K562 (cell line): ENCODE measurements at regions not wholly inside any gene's neighbourhood (a gene's known extent, or its start where the extent isn't known, plus 50 kb on each side); places are given as distances from the start of the nearest gene placed in this dataset.

Experiments used
- NFYB ChIP-seq: IDR thresholded peaks from 2 replicates; pipeline ENCODE4 v1.6.1; 2011; ENCODE audit warnings: mild to moderate bottlenecking, moderate library complexity; ENCODE audit not compliant: insufficient read length; ENCODE audit errors: extremely low read depth
- XRCC4 ChIP-seq: IDR thresholded peaks from one replicate; pipeline ENCODE4 v1.6.1; 2011; ENCODE audit not compliant: insufficient read depth, insufficient read length; ENCODE audit errors: extremely low read depth
- TF ChIP-seq, protein P1 (sequence below), 2 experiments: fragments of 450-650 bp; formaldehyde crosslinking in 1 of 2; IDR thresholded peaks; 2 replicates each; pipeline versions ENCODE4 v1.4.0 to v1.6.1; 2014 to 2020; ENCODE audit warnings: mild to moderate bottlenecking in 2 of 2, borderline replicate concordance in 1 of 2, low read depth in 1 of 2
- TF ChIP-seq, protein P2 (sequence below), 3 experiments: IDR thresholded peaks in 2 of 3; conservative IDR thresholded peaks in 1 of 3; 2 replicates each; pipeline ENCODE4 v1.5.1; 2011 to 2012; ENCODE audit warnings: low read length in 3 of 3, mild to moderate bottlenecking in 3 of 3, control low read depth in 2 of 3, improper control_type of control experiment in 1 of 3, inconsistent platforms in 1 of 3, low read depth in 1 of 3, mixed read lengths in 1 of 3, moderate library complexity in 1 of 3; ENCODE audit not compliant: insufficient read depth in 2 of 3

DNA sequence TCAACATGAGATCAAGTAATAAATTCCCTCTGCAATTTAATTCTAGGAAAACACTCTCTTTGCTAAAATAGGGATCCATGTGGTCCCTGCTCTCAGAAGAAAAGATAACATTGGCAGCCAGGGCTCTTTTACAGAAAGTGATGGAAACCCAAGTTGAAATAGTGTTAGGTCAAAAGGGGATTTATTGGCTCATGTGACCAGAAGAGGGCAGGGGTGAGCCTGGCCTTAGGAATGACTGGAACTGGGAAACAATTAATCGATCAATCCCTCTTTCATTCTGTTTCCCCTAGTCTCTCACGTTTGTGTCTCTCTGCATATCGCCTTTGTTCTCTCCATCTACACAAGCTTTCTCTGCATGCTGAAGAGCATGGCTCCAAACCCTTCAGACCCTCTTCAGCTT, 58.3 kb upstream of the ALDH1B1 start (continued):
- TF ChIP-seq, protein P1, sequence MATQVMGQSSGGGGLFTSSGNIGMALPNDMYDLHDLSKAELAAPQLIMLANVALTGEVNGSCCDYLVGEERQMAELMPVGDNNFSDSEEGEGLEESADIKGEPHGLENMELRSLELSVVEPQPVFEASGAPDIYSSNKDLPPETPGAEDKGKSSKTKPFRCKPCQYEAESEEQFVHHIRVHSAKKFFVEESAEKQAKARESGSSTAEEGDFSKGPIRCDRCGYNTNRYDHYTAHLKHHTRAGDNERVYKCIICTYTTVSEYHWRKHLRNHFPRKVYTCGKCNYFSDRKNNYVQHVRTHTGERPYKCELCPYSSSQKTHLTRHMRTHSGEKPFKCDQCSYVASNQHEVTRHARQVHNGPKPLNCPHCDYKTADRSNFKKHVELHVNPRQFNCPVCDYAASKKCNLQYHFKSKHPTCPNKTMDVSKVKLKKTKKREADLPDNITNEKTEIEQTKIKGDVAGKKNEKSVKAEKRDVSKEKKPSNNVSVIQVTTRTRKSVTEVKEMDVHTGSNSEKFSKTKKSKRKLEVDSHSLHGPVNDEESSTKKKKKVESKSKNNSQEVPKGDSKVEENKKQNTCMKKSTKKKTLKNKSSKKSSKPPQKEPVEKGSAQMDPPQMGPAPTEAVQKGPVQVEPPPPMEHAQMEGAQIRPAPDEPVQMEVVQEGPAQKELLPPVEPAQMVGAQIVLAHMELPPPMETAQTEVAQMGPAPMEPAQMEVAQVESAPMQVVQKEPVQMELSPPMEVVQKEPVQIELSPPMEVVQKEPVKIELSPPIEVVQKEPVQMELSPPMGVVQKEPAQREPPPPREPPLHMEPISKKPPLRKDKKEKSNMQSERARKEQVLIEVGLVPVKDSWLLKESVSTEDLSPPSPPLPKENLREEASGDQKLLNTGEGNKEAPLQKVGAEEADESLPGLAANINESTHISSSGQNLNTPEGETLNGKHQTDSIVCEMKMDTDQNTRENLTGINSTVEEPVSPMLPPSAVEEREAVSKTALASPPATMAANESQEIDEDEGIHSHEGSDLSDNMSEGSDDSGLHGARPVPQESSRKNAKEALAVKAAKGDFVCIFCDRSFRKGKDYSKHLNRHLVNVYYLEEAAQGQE (IDR thresholded peaks at IDR 0.05; ENCODE audit: borderline replicate concordance), result peak; percentile 33; the same call in 1 of the 2 replicates
- TF ChIP-seq, protein P1 (CRISPR knock-in tag; IDR thresholded peaks at IDR 0.05; ENCODE audit: low read depth), result no peak
- TF ChIP-seq NFYB (no peak), XRCC4 (no peak)
- TF ChIP-seq, protein P2, sequence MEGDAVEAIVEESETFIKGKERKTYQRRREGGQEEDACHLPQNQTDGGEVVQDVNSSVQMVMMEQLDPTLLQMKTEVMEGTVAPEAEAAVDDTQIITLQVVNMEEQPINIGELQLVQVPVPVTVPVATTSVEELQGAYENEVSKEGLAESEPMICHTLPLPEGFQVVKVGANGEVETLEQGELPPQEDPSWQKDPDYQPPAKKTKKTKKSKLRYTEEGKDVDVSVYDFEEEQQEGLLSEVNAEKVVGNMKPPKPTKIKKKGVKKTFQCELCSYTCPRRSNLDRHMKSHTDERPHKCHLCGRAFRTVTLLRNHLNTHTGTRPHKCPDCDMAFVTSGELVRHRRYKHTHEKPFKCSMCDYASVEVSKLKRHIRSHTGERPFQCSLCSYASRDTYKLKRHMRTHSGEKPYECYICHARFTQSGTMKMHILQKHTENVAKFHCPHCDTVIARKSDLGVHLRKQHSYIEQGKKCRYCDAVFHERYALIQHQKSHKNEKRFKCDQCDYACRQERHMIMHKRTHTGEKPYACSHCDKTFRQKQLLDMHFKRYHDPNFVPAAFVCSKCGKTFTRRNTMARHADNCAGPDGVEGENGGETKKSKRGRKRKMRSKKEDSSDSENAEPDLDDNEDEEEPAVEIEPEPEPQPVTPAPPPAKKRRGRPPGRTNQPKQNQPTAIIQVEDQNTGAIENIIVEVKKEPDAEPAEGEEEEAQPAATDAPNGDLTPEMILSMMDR (IDR thresholded peaks at IDR 0.05 in 2 of 3, conservative IDR thresholded peaks at IDR 0.05 in 1 of 3; ENCODE audit: insufficient read depth in 2 of 3, low read depth in 1 of 3, low read length in 3 of 3), result peak; percentile 51 to 67 (median 63)
